ENCODE measurements at regions not wholly inside any gene's neighbourhood (a gene's known extent, or its start where the extent isn't known, plus 50 kb on each side); places are given as distances from the start of the nearest gene placed in this dataset.
A peak's percentile ranks its signal among the peaks of the same experiment; 100 is the strongest.

GRCh38 chr14:71758229-71758951, 173.8 kb upstream of the RGS6 start:
- Histone ChIP-seq H4K5ac (ENCODE audit: insufficient read length, low read depth, low read length) (no peak overlapping the region), H3K79me1 (ENCODE audit: insufficient read depth, low read depth, low read length, poor library complexity, severe bottlenecking) (no peaks in the 10 kb centered on the region), H4K8ac (replicated peaks; ENCODE audit: insufficient read length, low read depth, low read length) (no peak overlapping the region), H3K4me1 (ENCODE audit: insufficient read depth, low read length) (no peaks in the 10 kb centered on the region), H3K4ac (ENCODE audit: low read depth, low read length) (no peak overlapping the region), H2BK120ac (ENCODE audit: low read depth, low read length, poor library complexity, severe bottlenecking) (no peak overlapping the region), H2AK5ac (ENCODE audit: insufficient read length, low read length) (no peak overlapping the region), H2AFZ (ENCODE audit: low read length) (no peak overlapping the region), H3K9me3 (ENCODE audit: control insufficient read depth, low read depth, low read length) (no peaks in the 10 kb centered on the region), H3T11ph (ENCODE audit: low read length) (no peak overlapping the region), H3K27ac (ENCODE audit: insufficient read length, low read depth, low read length) (no peak overlapping the region), H3K27me3 (ENCODE audit: insufficient read depth, low read length) (no peaks in the 10 kb centered on the region), H3K18ac (ENCODE audit: insufficient read length, low read depth, low read length) (no peak overlapping the region), H2BK12ac (ENCODE audit: insufficient read length, low read depth, low read length) (no peak overlapping the region), H3K4me2 (ENCODE audit: insufficient read depth, insufficient read length, low read length) (no peak overlapping the region), H2BK20ac (ENCODE audit: low read depth, low read length, poor library complexity, severe bottlenecking) (no peak overlapping the region), H3K23ac (ENCODE audit: insufficient read length, low read depth, low read length) (no peak overlapping the region), H3K79me2 (ENCODE audit: insufficient read depth, low read length) (no peaks in the 10 kb centered on the region), H2BK15ac (ENCODE audit: low read depth, low read length) (no peak overlapping the region), H4K20me1 (ENCODE audit: control insufficient read depth, insufficient read depth, insufficient read length) (no peaks in the 10 kb centered on the region), H3K56ac (ENCODE audit: insufficient read length, low read depth, low read length) (no peak overlapping the region), H2BK5ac (ENCODE audit: insufficient read length, low read length) (no peak overlapping the region), H4K91ac (ENCODE audit: insufficient read length, low read depth, low read length) (no peak overlapping the region), H3K9ac (ENCODE audit: extremely low read depth, insufficient read length, low read length) (no peak overlapping the region), H3K23me2 (ENCODE audit: insufficient read length, low read depth, low read length, poor library complexity, severe bottlenecking) (no peaks in the 10 kb centered on the region), H3K14ac (ENCODE audit: insufficient read depth, low read length) (no peak overlapping the region)
- Mint-ChIP-seq H3K36me3 (ENCODE audit: insufficient read depth in 1 of 3, low read depth in 3 of 3) (peaks cover 0 to 4% (median 0%) of the 10 kb centered on the region in 3 experiments; a peak in 1 of 7 replicates), H3K27ac (0 out of 7 replicates have a peak overlapping the region, but pooled peaks of 1 of the 3 experiments have one; percentile 12), H3K27me3 (ENCODE audit: low read depth) (no peaks in the 10 kb centered on the region), H3K9me3 (no peaks in the 10 kb centered on the region; a peak in 1 of 5 replicates), H3K4me3 (no peak overlapping the region), H3K4me1 (peaks cover 16 to 18% of the 10 kb centered on the region in 2 experiments)
- no CpG with 5 or more reads among the region's 12 CpGs for WGBS (ENCODE audit: extremely low coverage, insufficient read length, low lambda C conversion rate)
- TF ChIP-seq CTCF (conservative IDR thresholded peaks at IDR 0.05): no peak
- DNase-seq: no peak
